ENCODE measurements at regions not wholly inside any gene's neighbourhood (a gene's known extent, or its start where the extent isn't known, plus 50 kb on each side); places are given as distances from the start of the nearest gene placed in this dataset.
A peak's percentile ranks its signal among the peaks of the same experiment; 100 is the strongest.

GRCh38 chr1:94316836-94317789, 79.7 kb upstream of the ARHGAP29 start (continued):
- no peak for TF ChIP-seq THYN1 (CRISPR knock-in tag; IDR thresholded peaks at IDR 0.05; ENCODE audit: borderline replicate concordance, low read depth)
- TF ChIP-seq GATAD1 (CRISPR knock-in tag; IDR thresholded peaks at IDR 0.05) = no peak
- TF ChIP-seq PLSCR1 (CRISPR knock-in tag; IDR thresholded peaks at IDR 0.05; ENCODE audit: borderline replicate concordance) = no peak
- TF ChIP-seq ZNF83 (CRISPR knock-in tag; IDR thresholded peaks at IDR 0.05; ENCODE audit: borderline replicate concordance) = no peak
- no peak for TF ChIP-seq POLR2A (IDR thresholded peaks at IDR 0.05; ENCODE audit: insufficient read depth in 1 of 2, low read depth in 2 of 2, low read length in 2 of 2)
- peak; percentile 34; the same call in 1 of the 2 replicates for TF ChIP-seq SP5 (CRISPR knock-in tag; IDR thresholded peaks at IDR 0.05; ENCODE audit: borderline replicate concordance, low read depth)
- TF ChIP-seq FLYWCH1 (CRISPR knock-in tag; IDR thresholded peaks at IDR 0.05) = no peak
- no peak for TF ChIP-seq HMGA1 (CRISPR knock-in tag; conservative IDR thresholded peaks at IDR 0.05)
- no peak for TF ChIP-seq ZNF512 (CRISPR knock-in tag; IDR thresholded peaks at IDR 0.05)
- TF ChIP-seq SRSF9 (IDR thresholded peaks at IDR 0.05; ENCODE audit: borderline replicate concordance, insufficient read depth, low read depth, low read length, poor library complexity, severe bottlenecking) = no peak
- TF ChIP-seq IRX3 (CRISPR knock-in tag; IDR thresholded peaks at IDR 0.05; ENCODE audit: borderline replicate concordance, low read depth) = no peak
- peak; percentile 69 for TF ChIP-seq ARID5B (CRISPR knock-in tag; IDR thresholded peaks at IDR 0.05)
- TF ChIP-seq THAP7 (CRISPR knock-in tag; IDR thresholded peaks at IDR 0.05) = no peak
- TF ChIP-seq ZNF256 (CRISPR knock-in tag; conservative IDR thresholded peaks at IDR 0.05) = no peak
- TF ChIP-seq ZNF460 (CRISPR knock-in tag; IDR thresholded peaks at IDR 0.05; ENCODE audit: borderline replicate concordance) = no peak
- no peak for TF ChIP-seq ZNF687 (CRISPR knock-in tag; IDR thresholded peaks at IDR 0.05)
- TF ChIP-seq KAT8 (CRISPR knock-in tag; IDR thresholded peaks at IDR 0.05) = peak; percentile 27; the same call in 1 of the 2 replicates

Data from HepG2 (cell line).